ENCODE measurements at regions not wholly inside any gene's neighbourhood (a gene's known extent, or its start where the extent isn't known, plus 50 kb on each side); places are given as distances from the start of the nearest gene placed in this dataset.

GRCh38 chr14:34328178-34328577 is 133.9 kb downstream of the SPTSSA start:
- no peak for TF ChIP-seq EP300 (IDR thresholded peaks at IDR 0.05)
- TF ChIP-seq, protein P1, sequence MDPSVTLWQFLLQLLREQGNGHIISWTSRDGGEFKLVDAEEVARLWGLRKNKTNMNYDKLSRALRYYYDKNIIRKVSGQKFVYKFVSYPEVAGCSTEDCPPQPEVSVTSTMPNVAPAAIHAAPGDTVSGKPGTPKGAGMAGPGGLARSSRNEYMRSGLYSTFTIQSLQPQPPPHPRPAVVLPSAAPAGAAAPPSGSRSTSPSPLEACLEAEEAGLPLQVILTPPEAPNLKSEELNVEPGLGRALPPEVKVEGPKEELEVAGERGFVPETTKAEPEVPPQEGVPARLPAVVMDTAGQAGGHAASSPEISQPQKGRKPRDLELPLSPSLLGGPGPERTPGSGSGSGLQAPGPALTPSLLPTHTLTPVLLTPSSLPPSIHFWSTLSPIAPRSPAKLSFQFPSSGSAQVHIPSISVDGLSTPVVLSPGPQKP (IDR thresholded peaks at IDR 0.05; ENCODE audit: low read depth, low read length), result no peak
- no peak for TF ChIP-seq CEBPB (IDR thresholded peaks at IDR 0.05)
- no peak for TF ChIP-seq RAD21 (conservative IDR thresholded peaks at IDR 0.05 in 1 of 2, IDR thresholded peaks at IDR 0.05 in 1 of 2)
- TF ChIP-seq CTCF (IDR thresholded peaks at IDR 0.05), result no peak
- no peak for TF ChIP-seq ESRRA (IDR thresholded peaks at IDR 0.05; ENCODE audit: borderline replicate concordance, low read length)
- TF ChIP-seq RFX5 (IDR thresholded peaks at IDR 0.05), result no peak
